KMS-11 (cell line): ENCODE measurements at regions not wholly inside any gene's neighbourhood (a gene's known extent, or its start where the extent isn't known, plus 50 kb on each side); places are given as distances from the start of the nearest gene placed in this dataset.

ENCODE experiments used
- H2AFZ ChIP-seq: fragments of 200-600 bp; sonication (generic); 2 replicates; pipeline ENCODE4 v1.6.1; 2016; ENCODE audit warnings: antibody characterized with exemption, mixed run types, low read depth
- H3K27ac ChIP-seq: fragments of 200-600 bp; sonication (generic); 2 replicates; pipeline ENCODE4 v1.6.1; 2016; ENCODE audit warnings: mild to moderate bottlenecking, mixed run types
- H3K27me3 ChIP-seq: fragments of 200-600 bp; sonication (generic); 2 replicates; pipeline ENCODE4 v1.6.1; 2017; ENCODE audit warnings: mild to moderate bottlenecking, low read depth, mixed run types, moderate library complexity; ENCODE audit not compliant: insufficient read depth
- H3K36me3 ChIP-seq: fragments of 200-600 bp; sonication (generic); 2 replicates; pipeline ENCODE4 v1.6.1; 2017; ENCODE audit warnings: mild to moderate bottlenecking, mixed run types; ENCODE audit not compliant: insufficient read depth
- H3K4me1 ChIP-seq: fragments of 200-600 bp; sonication (generic); 2 replicates; pipeline ENCODE4 v1.6.1; 2016; ENCODE audit warnings: mild to moderate bottlenecking, low read depth, mixed run types; ENCODE audit not compliant: poor library complexity, severe bottlenecking
- H3K4me2 ChIP-seq: fragments of 200-600 bp; sonication (generic); 2 replicates; pipeline ENCODE4 v1.7.0; 2016; ENCODE audit warnings: mild to moderate bottlenecking, mixed run types
- H3K4me3 ChIP-seq: fragments of 200-600 bp; sonication (generic); IDR thresholded peaks from 2 replicates; pipeline ENCODE4 v1.6.1; 2017; ENCODE audit warnings: low read depth, low read length, mixed read lengths; ENCODE audit not compliant: insufficient read depth
- H3K79me2 ChIP-seq: fragments of 200-600 bp; sonication (generic); 2 replicates; pipeline ENCODE4 v1.6.1; 2016; ENCODE audit warnings: low read depth, mixed run types; ENCODE audit not compliant: insufficient read depth
- H3K9ac ChIP-seq: fragments of 200-600 bp; sonication (generic); 2 replicates; pipeline ENCODE4 v1.6.1; 2016; ENCODE audit warnings: mild to moderate bottlenecking, mixed run types
- H4K20me1 ChIP-seq: fragments of 200-600 bp; sonication (generic); 2 replicates; pipeline ENCODE4 v1.6.1; 2016; ENCODE audit warnings: mild to moderate bottlenecking, mixed run types; ENCODE audit not compliant: insufficient read depth
- CTCF ChIP-seq: fragments of 200-600 bp; sonication (generic); conservative IDR thresholded peaks from 2 replicates; pipeline ENCODE4 v1.6.1; 2017; ENCODE audit warnings: low read depth, mild to moderate bottlenecking, antibody characterized with exemption, low read length, moderate library complexity, mixed read lengths

GRCh38 chr5:167533814-167534795 lies 757.3 kb upstream of the WWC1 start:
- no peak for TF ChIP-seq CTCF

GRCh38 chr5:167539747-167540146 lies 751.7 kb upstream of the WWC1 start:
- Histone ChIP-seq H3K4me3 (no peak overlapping the region), H3K36me3 (no peaks in the 10 kb centered on the region), H2AFZ (no peak overlapping the region), H3K4me2 (no peak overlapping the region), H3K9ac (no peak overlapping the region), H4K20me1 (no peaks in the 10 kb centered on the region), H3K79me2 (no peaks in the 10 kb centered on the region), H3K27me3 (no peaks in the 10 kb centered on the region), H3K27ac (no peak overlapping the region), H3K4me1 (no peaks in the 10 kb centered on the region)
- no peak for TF ChIP-seq CTCF

More at GRCh38 chr5:167533814-167534795, 757.3 kb upstream of the WWC1 start:
- H3K4me1 ChIP-seq = no peaks in the 10 kb centered on the region
- no peaks in the 10 kb centered on the region for H4K20me1 ChIP-seq
- H3K27ac ChIP-seq = no peak overlapping the region
- no peak overlapping the region for H3K9ac ChIP-seq
- H3K36me3 ChIP-seq = no peaks in the 10 kb centered on the region
- H2AFZ ChIP-seq = no peak overlapping the region
- H3K4me3 ChIP-seq = no peak overlapping the region
- no peak overlapping the region for H3K4me2 ChIP-seq
- no peaks in the 10 kb centered on the region for H3K79me2 ChIP-seq
- H3K27me3 ChIP-seq = no peaks in the 10 kb centered on the region

- H3K36me3 ChIP-seq = no peaks in the 10 kb centered on the region
- H3K27ac ChIP-seq = no peak overlapping the region
- H3K4me1 ChIP-seq = no peaks in the 10 kb centered on the region
- no peak overlapping the region for H3K9ac ChIP-seq
- H3K4me2 ChIP-seq = no peak overlapping the region
- no peaks in the 10 kb centered on the region for H3K27me3 ChIP-seq
- H3K4me3 ChIP-seq = no peak overlapping the region
- TF ChIP-seq CTCF = no peak
- no peak overlapping the region for H2AFZ ChIP-seq
- H4K20me1 ChIP-seq = no peaks in the 10 kb centered on the region
- H3K79me2 ChIP-seq = no peaks in the 10 kb centered on the region
Measured at GRCh38 chr5:167546270-167546669, 745.2 kb upstream of the WWC1 start.

- H3K4me1 ChIP-seq = no peaks in the 10 kb centered on the region
- H4K20me1 ChIP-seq = no peaks in the 10 kb centered on the region
- no peak for TF ChIP-seq CTCF
- no peak overlapping the region for H3K4me2 ChIP-seq
- H3K4me3 ChIP-seq = no peak overlapping the region
- no peak overlapping the region for H3K27ac ChIP-seq
- H3K79me2 ChIP-seq = no peaks in the 10 kb centered on the region
- no peak overlapping the region for H3K9ac ChIP-seq
- H2AFZ ChIP-seq = no peak overlapping the region
- H3K27me3 ChIP-seq = no peaks in the 10 kb centered on the region
- no peaks in the 10 kb centered on the region for H3K36me3 ChIP-seq
Measured at GRCh38 chr5:167552356-167552755, 739.1 kb upstream of the WWC1 start.
